Fibroblast of pulmonary artery (primary cell): ENCODE measurements at regions not wholly inside any gene's neighbourhood (a gene's known extent, or its start where the extent isn't known, plus 50 kb on each side); places are given as distances from the start of the nearest gene placed in this dataset.

Experiments
- DNase-seq: peaks from one replicate; pipeline ENCODE4 v3.0.0-alpha.2; 2010; ENCODE audit warnings: low read depth
- H3K4me3 ChIP-seq: replicated peaks from 2 replicates; pipeline ENCODE4 v1.5.1; 2011; ENCODE audit warnings: low read depth, mild to moderate bottlenecking, control low read depth, low read length, moderate library complexity
- CTCF ChIP-seq: IDR thresholded peaks from 2 replicates; pipeline ENCODE4 v1.5.1; 2011; ENCODE audit warnings: mild to moderate bottlenecking, control low read depth, low read length, inconsistent platforms; ENCODE audit errors: missing control alignments

GRCh38 chr12:73361156-73361863, 1089.1 kb downstream of the TRHDE start:
- no peak for DNase-seq
- TF ChIP-seq CTCF = no peak

GRCh38 chr12:73361864-73362230, 1089.7 kb downstream of the TRHDE start:
- DNase-seq = no peak
- no peak overlapping the region for H3K4me3 ChIP-seq
- TF ChIP-seq CTCF = no peak

More at GRCh38 chr12:73361156-73361863, 1089.1 kb downstream of the TRHDE start:
- H3K4me3 ChIP-seq = no peak overlapping the region

GRCh38 chr12:73362666-73363065, 1090.5 kb downstream of the TRHDE start:
- no peak overlapping the region for H3K4me3 ChIP-seq
- no peak for TF ChIP-seq CTCF
- no peak for DNase-seq

GRCh38 chr12:73372856-73373255, 1100.7 kb downstream of the TRHDE start:
- TF ChIP-seq CTCF = no peak
- no peak for DNase-seq
- H3K4me3 ChIP-seq = no peak overlapping the region

GRCh38 chr12:73374360-73374759, 1102.2 kb downstream of the TRHDE start:
- no peak for TF ChIP-seq CTCF
- H3K4me3 ChIP-seq = no peak overlapping the region

GRCh38 chr12:73383584-73384222, 1111.5 kb downstream of the TRHDE start:
- no peak overlapping the region for H3K4me3 ChIP-seq
- DNase-seq = no peak
- TF ChIP-seq CTCF = no peak

More at GRCh38 chr12:73374360-73374759, 1102.2 kb downstream of the TRHDE start:
- no peak for DNase-seq

GRCh38 chr12:73384592-73384991, 1112.4 kb downstream of the TRHDE start:
- no peak for DNase-seq
- H3K4me3 ChIP-seq = no peak overlapping the region
- no peak for TF ChIP-seq CTCF
